H9 (cell line): ENCODE measurements at regions not wholly inside any gene's neighbourhood (a gene's known extent, or its start where the extent isn't known, plus 50 kb on each side); places are given as distances from the start of the nearest gene placed in this dataset.

Source experiments
- DNase-seq: peaks from one replicate; pipeline ENCODE4 v3.0.0-alpha.2; 2017
- H2AFZ ChIP-seq: one replicate; pipeline ENCODE4 v1.6.1; 2013; ENCODE audit warnings: mild to moderate bottlenecking, low read length, control low read depth, moderate library complexity
- H2AK5ac ChIP-seq: 2 replicates; pipeline ENCODE4 v1.6.1; 2013; ENCODE audit warnings: low read length, control low read depth, mixed read lengths; ENCODE audit not compliant: insufficient read length
- H2BK120ac ChIP-seq: one replicate; pipeline ENCODE4 v1.6.1; 2013; ENCODE audit warnings: low read depth, mild to moderate bottlenecking, low read length, control low read depth, inconsistent platforms; ENCODE audit not compliant: poor library complexity, severe bottlenecking
- H2BK12ac ChIP-seq: 2 replicates; pipeline ENCODE4 v1.6.1; 2013; ENCODE audit warnings: low read length, control low read depth, mixed read lengths, low read depth; ENCODE audit not compliant: insufficient read length
- H2BK15ac ChIP-seq: 2 replicates; pipeline ENCODE4 v1.6.1; 2013; ENCODE audit warnings: low read depth, low read length, control low read depth
- H2BK20ac ChIP-seq: one replicate; pipeline ENCODE4 v1.6.1; 2013; ENCODE audit warnings: low read depth, mild to moderate bottlenecking, low read length, control low read depth, inconsistent platforms; ENCODE audit not compliant: poor library complexity, severe bottlenecking
- H2BK5ac ChIP-seq: 2 replicates; pipeline ENCODE4 v1.6.1; 2013; ENCODE audit warnings: low read length, control low read depth, mixed read lengths; ENCODE audit not compliant: insufficient read length
- H3K14ac ChIP-seq: 2 replicates; pipeline ENCODE4 v1.6.1; 2013; ENCODE audit warnings: low read length, control low read depth; ENCODE audit not compliant: insufficient read depth
- H3K18ac ChIP-seq: 2 replicates; pipeline ENCODE4 v1.6.1; 2013; ENCODE audit warnings: low read depth, mild to moderate bottlenecking, mixed read lengths, low read length, control low read depth; ENCODE audit not compliant: insufficient read length
- H3K23ac ChIP-seq: 2 replicates; pipeline ENCODE4 v1.6.1; 2013; ENCODE audit warnings: low read length, control low read depth, mixed read lengths, low read depth; ENCODE audit not compliant: insufficient read length
- H3K23me2 ChIP-seq: 2 replicates; pipeline ENCODE4 v1.6.1; 2013; ENCODE audit warnings: low read depth, mild to moderate bottlenecking, mixed read lengths, low read length, control low read depth; ENCODE audit not compliant: insufficient read length, poor library complexity, severe bottlenecking
- H3K27ac ChIP-seq: 2 replicates; pipeline ENCODE4 v1.5.1; 2013; ENCODE audit warnings: low read length, control low read depth, mixed read lengths, low read depth; ENCODE audit not compliant: insufficient read length
- H3K27me3 ChIP-seq: 2 replicates; pipeline ENCODE4 v1.6.1; 2013; ENCODE audit warnings: low read length, control low read depth, inconsistent platforms; ENCODE audit not compliant: insufficient read depth
- H3K4ac ChIP-seq: 2 replicates; pipeline ENCODE4 v1.6.1; 2013; ENCODE audit warnings: low read depth, mild to moderate bottlenecking, control low read depth, inconsistent platforms, low read length, moderate library complexity
- H3K4me1 ChIP-seq: 2 replicates; pipeline ENCODE4 v1.6.1; 2013; ENCODE audit warnings: low read length, control low read depth, inconsistent platforms; ENCODE audit not compliant: insufficient read depth
- H3K4me2 ChIP-seq: 2 replicates; pipeline ENCODE4 v1.6.1; 2013; ENCODE audit warnings: low read length, control low read depth, mixed read lengths; ENCODE audit not compliant: insufficient read length, insufficient read depth
- H3K56ac ChIP-seq: 2 replicates; pipeline ENCODE4 v1.6.1; 2013; ENCODE audit warnings: low read depth, mild to moderate bottlenecking, mixed read lengths, low read length, control low read depth; ENCODE audit not compliant: insufficient read length
- H3K79me1 ChIP-seq: 2 replicates; pipeline ENCODE4 v1.6.1; 2013; ENCODE audit warnings: low read depth, mild to moderate bottlenecking, moderate library complexity, low read length, control low read depth, inconsistent platforms; ENCODE audit not compliant: insufficient read depth, poor library complexity, severe bottlenecking
- H3K79me2 ChIP-seq: 2 replicates; pipeline ENCODE4 v1.6.1; 2013; ENCODE audit warnings: low read length, control low read depth, inconsistent platforms; ENCODE audit not compliant: insufficient read depth
- H3K9ac ChIP-seq: 2 replicates; pipeline ENCODE4 v1.6.1; 2013; ENCODE audit warnings: low read length, control low read depth, mixed read lengths; ENCODE audit not compliant: insufficient read length; ENCODE audit errors: extremely low read depth
- H3K9me3 ChIP-seq: one replicate; pipeline ENCODE4 v1.6.1; 2013; ENCODE audit warnings: low read depth, low read length, inconsistent platforms; ENCODE audit not compliant: control insufficient read depth
- H3T11ph ChIP-seq: one replicate; pipeline ENCODE4 v1.6.1; 2013; ENCODE audit warnings: mild to moderate bottlenecking, low read length, control low read depth, inconsistent platforms
- H4K20me1 ChIP-seq: one replicate; pipeline ENCODE4 v1.6.1; 2013; ENCODE audit not compliant: control insufficient read depth, insufficient read length, insufficient read depth
- H4K5ac ChIP-seq: 2 replicates; pipeline ENCODE4 v1.6.1; 2013; ENCODE audit warnings: low read depth, mild to moderate bottlenecking, mixed read lengths, low read length, control low read depth; ENCODE audit not compliant: insufficient read length
- H4K8ac ChIP-seq: replicated peaks from 2 replicates; pipeline ENCODE4 v1.6.1; 2013; ENCODE audit warnings: low read length, control low read depth, mixed read lengths, low read depth; ENCODE audit not compliant: insufficient read length
- H4K91ac ChIP-seq: 2 replicates; pipeline ENCODE4 v1.6.1; 2013; ENCODE audit warnings: low read depth, mild to moderate bottlenecking, moderate library complexity, mixed read lengths, low read length, control low read depth; ENCODE audit not compliant: insufficient read length
- H3K27ac Mint-ChIP-seq, 3 experiments: 2 replicates in 2 of 3; 3 replicates in 1 of 3; pipeline ENCODE4 v1.8.0; 2020 to 2021; ENCODE audit warnings: mixed read lengths in 3 of 3, mild to moderate bottlenecking in 1 of 3, moderate library complexity in 1 of 3
- H3K27me3 Mint-ChIP-seq: 2 replicates; pipeline ENCODE4 v1.8.0; 2021; ENCODE audit warnings: low read depth, mild to moderate bottlenecking, moderate library complexity, mixed read lengths
- H3K36me3 Mint-ChIP-seq, 3 experiments: 2 replicates in 2 of 3; 3 replicates in 1 of 3; pipeline ENCODE4 v1.8.0; 2020 to 2021; ENCODE audit warnings: low read depth in 3 of 3, mixed read lengths in 3 of 3; ENCODE audit not compliant: insufficient read depth in 1 of 3
- H3K4me1 Mint-ChIP-seq, 2 experiments: 2 replicates each; pipeline ENCODE4 v1.8.0; 2020; ENCODE audit warnings: mixed read lengths in 2 of 2
- H3K4me3 Mint-ChIP-seq, 2 experiments: 2 replicates in 1 of 2; 3 replicates in 1 of 2; pipeline ENCODE4 v1.8.0; 2020 to 2021; ENCODE audit warnings: mild to moderate bottlenecking in 2 of 2, mixed read lengths in 2 of 2, moderate library complexity in 1 of 2
- H3K9me3 Mint-ChIP-seq, 2 experiments: 2 replicates in 1 of 2; 3 replicates in 1 of 2; pipeline ENCODE4 v1.8.0; 2020; ENCODE audit warnings: mild to moderate bottlenecking in 2 of 2, mixed read lengths in 2 of 2, moderate library complexity in 1 of 2
- WGBS: extraction: QIAGEN DNeasy Blood & Tissue Kit; methylation state at CpG from one replicate; pipeline ENCODE4 v1.1.7; 2013; ENCODE audit warnings: missing lambda C conversion rate, low lambda C conversion rate, mixed read lengths; ENCODE audit not compliant: insufficient read length; ENCODE audit errors: extremely low coverage; 5-methylcytosine and 5-hydroxymethylcytosine counted together
- TF ChIP-seq, protein P1 (sequence below): fragments of 200-600 bp; sonication (generic); conservative IDR thresholded peaks from 3 replicates; pipeline ENCODE4 v1.8.0; 2021; ENCODE audit warnings: antibody characterized with exemption, mild to moderate bottlenecking

- H3K79me2 ChIP-seq: no peaks in the 10 kb centered on the region
- no peaks in the 10 kb centered on the region for H4K20me1 ChIP-seq
- no peak overlapping the region for H2AFZ ChIP-seq
- H2BK120ac ChIP-seq: no peak overlapping the region
- H4K8ac ChIP-seq: no peak overlapping the region
- H3T11ph ChIP-seq: no peak overlapping the region
- no peak for DNase-seq
- no peak overlapping the region for H3K9ac ChIP-seq
- no peaks in the 10 kb centered on the region for H3K27me3 ChIP-seq
- H3K27me3 Mint-ChIP-seq: no peaks in the 10 kb centered on the region; the same call in 1 of the 2 replicates
- no peak overlapping the region for H2AK5ac ChIP-seq
- H3K27ac Mint-ChIP-seq: no peak overlapping the region
- no peaks in the 10 kb centered on the region for H3K23me2 ChIP-seq
- H3K4me2 ChIP-seq: no peak overlapping the region
- no peak overlapping the region for H2BK5ac ChIP-seq
- H3K4me3 Mint-ChIP-seq: no peak overlapping the region
- peaks cover 0 to 3% of the 10 kb centered on the region in 2 experiments; a peak in 1 of 5 replicates for H3K9me3 Mint-ChIP-seq
- no CpG with 5 or more reads among the region's 3 CpGs for whole genome bisulfite sequencing
- H3K27ac ChIP-seq: no peak overlapping the region
- H3K14ac ChIP-seq: no peak overlapping the region
- no peak overlapping the region for H3K18ac ChIP-seq
- H3K9me3 ChIP-seq: no peaks in the 10 kb centered on the region
- H3K4me1 Mint-ChIP-seq: peaks cover 26% of the 10 kb centered on the region in 2 experiments
- no peak overlapping the region for H2BK20ac ChIP-seq
- no peaks in the 10 kb centered on the region for H3K79me1 ChIP-seq
- peaks cover 0 to 7% (median 0%) of the 10 kb centered on the region in 3 experiments; a peak in 1 of 7 replicates for H3K36me3 Mint-ChIP-seq
- H3K4me1 ChIP-seq: peaks cover 8% of the 10 kb centered on the region; the same call in 1 of the 2 replicates
- H2BK15ac ChIP-seq: no peak overlapping the region
- no peak overlapping the region for H4K5ac ChIP-seq
- H4K91ac ChIP-seq: no peak overlapping the region
- TF ChIP-seq, protein P1, sequence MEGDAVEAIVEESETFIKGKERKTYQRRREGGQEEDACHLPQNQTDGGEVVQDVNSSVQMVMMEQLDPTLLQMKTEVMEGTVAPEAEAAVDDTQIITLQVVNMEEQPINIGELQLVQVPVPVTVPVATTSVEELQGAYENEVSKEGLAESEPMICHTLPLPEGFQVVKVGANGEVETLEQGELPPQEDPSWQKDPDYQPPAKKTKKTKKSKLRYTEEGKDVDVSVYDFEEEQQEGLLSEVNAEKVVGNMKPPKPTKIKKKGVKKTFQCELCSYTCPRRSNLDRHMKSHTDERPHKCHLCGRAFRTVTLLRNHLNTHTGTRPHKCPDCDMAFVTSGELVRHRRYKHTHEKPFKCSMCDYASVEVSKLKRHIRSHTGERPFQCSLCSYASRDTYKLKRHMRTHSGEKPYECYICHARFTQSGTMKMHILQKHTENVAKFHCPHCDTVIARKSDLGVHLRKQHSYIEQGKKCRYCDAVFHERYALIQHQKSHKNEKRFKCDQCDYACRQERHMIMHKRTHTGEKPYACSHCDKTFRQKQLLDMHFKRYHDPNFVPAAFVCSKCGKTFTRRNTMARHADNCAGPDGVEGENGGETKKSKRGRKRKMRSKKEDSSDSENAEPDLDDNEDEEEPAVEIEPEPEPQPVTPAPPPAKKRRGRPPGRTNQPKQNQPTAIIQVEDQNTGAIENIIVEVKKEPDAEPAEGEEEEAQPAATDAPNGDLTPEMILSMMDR: no peak
- H3K23ac ChIP-seq: no peak overlapping the region
- H3K56ac ChIP-seq: no peak overlapping the region
- H3K4ac ChIP-seq: no peak overlapping the region
- no peak overlapping the region for H2BK12ac ChIP-seq
These were observed 147.9 kb upstream of the THBS1 start for GRCh38 chr15:39432912-39433348.
